Thyroid gland (tissue), 4 donors: ENCODE measurements at regions not wholly inside any gene's neighbourhood (a gene's known extent, or its start where the extent isn't known, plus 50 kb on each side); places are given as distances from the start of the nearest gene placed in this dataset.

ENCODE experiments used
- CTCF ChIP-seq, 6 experiments: fragments of 200-600 bp in 3 of 6; fragments of 450-650 bp in 3 of 6; sonication (generic) in 3 of 6; IDR thresholded peaks; one replicate each; pipeline ENCODE4 v1.5.1; 2016 to 2019; ENCODE audit warnings: antibody characterized with exemption in 6 of 6, mild to moderate bottlenecking in 2 of 6, inconsistent platforms in 1 of 6, moderate library complexity in 1 of 6
- POLR2A ChIP-seq, 2 donors: fragments of 450-650 bp; IDR thresholded peaks; one replicate each; pipeline ENCODE4 v1.6.1; 2017; ENCODE audit warnings: antibody characterized with exemption in 2 of 2, mild to moderate bottlenecking in 2 of 2, moderate library complexity in 1 of 2

GRCh38 chr5:89327608-89328007 lies 444.6 kb upstream of the MEF2C start:
- TF ChIP-seq CTCF (IDR thresholded peaks at IDR 0.05) (no peak), POLR2A (IDR thresholded peaks at IDR 0.05) (no peak)
